ENCODE measurements at regions not wholly inside any gene's neighbourhood (a gene's known extent, or its start where the extent isn't known, plus 50 kb on each side); places are given as distances from the start of the nearest gene placed in this dataset.

- H3K4me3 ChIP-seq, result no peak overlapping the region
- no peak for DNase-seq
- no peaks in the 10 kb centered on the region for H3K27me3 ChIP-seq
- no peak for TF ChIP-seq CTCF (IDR thresholded peaks at IDR 0.05)
- TF ChIP-seq EP300 (IDR thresholded peaks at IDR 0.05), result no peak
- TF ChIP-seq POLR2AphosphoS5 (IDR thresholded peaks at IDR 0.05), result no peak
- TF ChIP-seq POLR2A (IDR thresholded peaks at IDR 0.05), result no peak
- H3K9me3 ChIP-seq, result no peaks in the 10 kb centered on the region
- WGBS, 2 donors, result 82 to 90% methylated on average over 6 of the region's 6 CpGs
- intact Hi-C loops (cut with DNase I), result no loop called here
- H3K36me3 ChIP-seq, result no peaks in the 10 kb centered on the region
- H3K4me1 ChIP-seq, result peaks cover 2 to 60% (median 38%) of the 10 kb centered on the region in 4 donors
- H3K27ac ChIP-seq, result no peak overlapping the region
Observed at GRCh38 chr9:129405827-129406213, 215.1 kb downstream of the C9orf50 start.

GRCh38 chr9:129405089-129405826 is 215.6 kb downstream of the C9orf50 start:
- H3K27ac ChIP-seq, result no peak overlapping the region
- no peaks in the 10 kb centered on the region for H3K27me3 ChIP-seq
- DNase-seq, result no peak
- no peaks in the 10 kb centered on the region for H3K36me3 ChIP-seq
- intact Hi-C loops (cut with DNase I), result no loop called here
- TF ChIP-seq POLR2A (IDR thresholded peaks at IDR 0.05) (no peak), POLR2AphosphoS5 (IDR thresholded peaks at IDR 0.05) (no peak), CTCF (IDR thresholded peaks at IDR 0.05) (no peak), EP300 (IDR thresholded peaks at IDR 0.05) (no peak)
- peaks cover 2 to 60% (median 38%) of the 10 kb centered on the region in 4 donors for H3K4me1 ChIP-seq
- H3K9me3 ChIP-seq, result no peaks in the 10 kb centered on the region
- no peak overlapping the region for H3K4me3 ChIP-seq
- 83 to 86% methylated on average over 13 of the region's 13 CpGs for WGBS, 2 donors

GRCh38 chr9:129404621-129405020 is 216.3 kb downstream of the C9orf50 start:
- peaks cover 2 to 60% (median 38%) of the 10 kb centered on the region in 4 donors for H3K4me1 ChIP-seq
- H3K9me3 ChIP-seq, result no peaks in the 10 kb centered on the region
- H3K27ac ChIP-seq, result no peak overlapping the region
- H3K4me3 ChIP-seq, result no peak overlapping the region
- WGBS, 2 donors, result 86 to 90% methylated on average over 8 of the region's 8 CpGs
- intact Hi-C loops (cut with DNase I), result no loop called here
- DNase-seq, result no peak
- TF ChIP-seq EP300 (IDR thresholded peaks at IDR 0.05) (no peak), CTCF (IDR thresholded peaks at IDR 0.05) (no peak), POLR2A (IDR thresholded peaks at IDR 0.05) (no peak), POLR2AphosphoS5 (IDR thresholded peaks at IDR 0.05) (no peak)
- H3K27me3 ChIP-seq, result no peaks in the 10 kb centered on the region
- no peaks in the 10 kb centered on the region for H3K36me3 ChIP-seq

- intact Hi-C loops (cut with DNase I), result no loop called here
- no peak for TF ChIP-seq POLR2AphosphoS5 (IDR thresholded peaks at IDR 0.05)
- no peak for TF ChIP-seq EP300 (IDR thresholded peaks at IDR 0.05)
- TF ChIP-seq POLR2A (IDR thresholded peaks at IDR 0.05), result no peak
- TF ChIP-seq CTCF (IDR thresholded peaks at IDR 0.05), result no peak
- Histone ChIP-seq H3K36me3 (no peaks in the 10 kb centered on the region), H3K9me3 (no peaks in the 10 kb centered on the region), H3K4me1 (peaks cover 2 to 55% (median 35%) of the 10 kb centered on the region in 4 donors), H3K4me3 (no peak overlapping the region), H3K27ac (no peak overlapping the region), H3K27me3 (no peaks in the 10 kb centered on the region)
- WGBS, 2 donors, result 88 to 89% methylated on average over 10 of the region's 10 CpGs
- no peak for DNase-seq
Observed at GRCh38 chr9:129403779-129404620, 216.9 kb downstream of the C9orf50 start.
